Esophagus squamous epithelium (tissue), 4 donors: ENCODE measurements at regions not wholly inside any gene's neighbourhood (a gene's known extent, or its start where the extent isn't known, plus 50 kb on each side); places are given as distances from the start of the nearest gene placed in this dataset.

ENCODE experiments used
- CTCF ChIP-seq, 6 experiments: fragments of 450-650 bp in 4 of 6; fragments of 200-600 bp in 2 of 6; sonication (generic) in 2 of 6; IDR thresholded peaks; one replicate each; pipeline ENCODE4 v1.5.1; 2016 to 2019; ENCODE audit warnings: antibody characterized with exemption in 6 of 6, mild to moderate bottlenecking in 4 of 6, moderate library complexity in 4 of 6
- POLR2A ChIP-seq, 4 donors: fragments of 450-650 bp; IDR thresholded peaks; one replicate each; pipeline ENCODE4 v1.6.1; 2017; ENCODE audit warnings: antibody characterized with exemption in 4 of 4, mild to moderate bottlenecking in 4 of 4, moderate library complexity in 3 of 4

- TF ChIP-seq CTCF (IDR thresholded peaks at IDR 0.05), result no peak
- no peak for TF ChIP-seq POLR2A (IDR thresholded peaks at IDR 0.05)
Observed at GRCh38 chr16:72371307-72372086, 199.5 kb upstream of the PMFBP1 start.
